ENCODE measurements at regions not wholly inside any gene's neighbourhood (a gene's known extent, or its start where the extent isn't known, plus 50 kb on each side); places are given as distances from the start of the nearest gene placed in this dataset.
A peak's percentile ranks its signal among the peaks of the same experiment; 100 is the strongest.

DNA sequence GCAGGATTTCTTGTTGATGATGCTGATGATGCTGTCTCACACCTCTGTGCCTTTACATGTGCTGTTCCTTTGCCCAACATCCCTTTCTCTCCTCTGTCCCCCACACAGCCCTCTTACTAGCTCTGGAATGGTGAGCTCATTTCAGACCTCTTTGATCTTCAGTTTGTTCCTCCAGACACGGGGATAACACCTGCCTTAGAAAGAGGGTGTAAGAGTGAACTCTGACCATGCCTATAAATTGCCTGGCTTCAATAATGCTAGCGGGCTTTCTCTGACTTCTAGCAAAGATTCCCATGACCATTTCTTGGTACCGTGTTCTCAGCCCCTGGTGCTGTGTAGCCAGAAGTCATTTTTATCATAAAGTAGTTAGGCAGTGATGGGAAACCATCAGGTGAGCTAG is 55.9 kb upstream of the DRD2 start:
- Mint-ChIP-seq H3K4me1 (no peaks in the 10 kb centered on the region), H3K36me3 (no peaks in the 10 kb centered on the region), H3K27ac (no peak overlapping the region), H3K4me3 (no peak overlapping the region), H3K9me3 (no peaks in the 10 kb centered on the region)
- ATAC-seq (no peak), DNase-seq (ENCODE audit: low spot score in 2 of 2) (no peak)

DNA sequence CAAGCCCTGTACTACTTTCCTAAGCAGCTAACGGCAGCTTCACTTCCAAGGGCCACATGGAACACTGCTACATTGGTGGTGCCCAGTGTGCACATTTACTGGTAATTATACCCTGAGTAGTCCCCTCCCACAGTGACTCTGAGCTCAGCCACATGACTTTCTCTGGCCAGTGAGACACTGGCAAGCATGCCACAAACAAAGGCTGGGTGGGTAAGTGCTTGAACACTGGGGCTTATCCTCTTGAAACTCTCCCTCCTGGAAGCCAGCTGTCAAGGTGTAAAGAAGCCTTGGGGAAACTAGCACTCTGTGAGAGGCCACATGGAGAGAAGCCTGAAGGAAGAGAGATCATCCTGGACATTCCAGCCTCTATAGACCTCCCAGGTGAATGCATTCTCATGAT is 54.4 kb upstream of the DRD2 start:
- no peaks in the 10 kb centered on the region for H3K36me3 Mint-ChIP-seq
- no peak overlapping the region for H3K4me3 Mint-ChIP-seq
- peak; percentile 16 for ATAC-seq
- H3K9me3 Mint-ChIP-seq = no peaks in the 10 kb centered on the region
- DNase-seq (ENCODE audit: low spot score in 2 of 2) = no peak
- no peak overlapping the region for H3K27ac Mint-ChIP-seq
- H3K4me1 Mint-ChIP-seq = no peaks in the 10 kb centered on the region

DNA sequence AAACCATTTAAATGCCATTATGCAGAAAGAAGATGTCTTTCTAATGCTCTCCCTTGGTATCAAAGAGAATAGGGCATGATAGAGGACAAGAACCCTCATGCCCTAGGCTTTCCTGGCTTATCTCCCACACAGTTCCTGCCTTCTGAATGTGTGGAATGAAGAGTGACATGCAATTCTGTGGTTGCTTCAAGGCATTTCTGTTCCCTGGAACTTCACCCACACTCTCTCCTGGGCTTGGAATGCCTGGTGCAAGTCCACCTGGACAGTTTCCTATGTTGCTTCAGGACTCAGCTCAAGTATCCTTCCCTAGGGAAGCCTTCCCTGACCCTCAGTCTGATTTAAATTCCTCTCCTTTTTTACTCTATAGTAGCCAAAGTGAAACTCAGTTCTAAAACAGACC is 53.8 kb upstream of the DRD2 start:
- no peak overlapping the region for H3K27ac Mint-ChIP-seq

DNA sequence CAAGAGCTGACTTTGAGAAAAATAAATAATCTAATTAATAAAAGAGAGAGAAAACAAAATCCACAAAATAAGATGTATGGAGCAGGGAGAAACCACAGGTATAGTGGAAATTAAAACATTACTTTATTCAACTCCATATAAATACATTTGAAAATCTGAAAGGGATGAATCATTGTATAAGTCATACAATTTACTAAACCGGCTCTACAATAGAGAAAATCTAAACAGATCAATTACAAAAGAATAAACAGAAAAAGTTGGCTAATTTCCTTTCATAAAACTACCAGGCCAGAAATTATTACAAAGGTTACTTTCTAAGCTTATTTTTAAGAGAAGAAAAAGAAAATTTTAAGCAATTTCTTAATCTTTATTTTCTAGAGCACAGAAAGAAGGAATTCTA is 51.3 kb upstream of the DRD2 start:
- Mint-ChIP-seq H3K4me1 (no peaks in the 10 kb centered on the region), H3K27ac (no peak overlapping the region), H3K4me3 (no peak overlapping the region), H3K9me3 (no peaks in the 10 kb centered on the region), H3K36me3 (no peaks in the 10 kb centered on the region)
- no peak for DNase-seq (ENCODE audit: low spot score in 2 of 2)
- no peak for ATAC-seq

More for the DNA sequence above, 53.8 kb upstream of the DRD2 start:
- H3K36me3 Mint-ChIP-seq = no peaks in the 10 kb centered on the region
- DNase-seq (ENCODE audit: low spot score in 2 of 2) = no peak
- no peak overlapping the region for H3K4me3 Mint-ChIP-seq
- H3K4me1 Mint-ChIP-seq = no peaks in the 10 kb centered on the region
- H3K9me3 Mint-ChIP-seq = no peaks in the 10 kb centered on the region
- no peak for ATAC-seq

Measured in stimulated activated effector memory CD8-positive, alpha-beta T cell treated with anti-CD3 and anti-CD28 coated beads, Interleukin-12 subunit alpha, Interleukin-12 subunit beta, amount 100 ng/mL, for 72 hours (primary cell).